GM12892 (cell line): ENCODE measurements at regions not wholly inside any gene's neighbourhood (a gene's known extent, or its start where the extent isn't known, plus 50 kb on each side); places are given as distances from the start of the nearest gene placed in this dataset.

Source experiments
- POLR2A ChIP-seq: IDR thresholded peaks from 2 replicates; pipeline ENCODE4 v1.6.1; 2011; ENCODE audit warnings: low read depth, low read length, control low read depth
- POLR2AphosphoS5 ChIP-seq: IDR thresholded peaks from 2 replicates; pipeline ENCODE4 v1.6.1; 2011; ENCODE audit warnings: low read depth, low read length, control low read depth
- TAF1 ChIP-seq: IDR thresholded peaks from 2 replicates; pipeline ENCODE4 v1.6.1; 2011; ENCODE audit warnings: low read depth, mild to moderate bottlenecking, control low read depth, low read length, borderline replicate concordance

DNA sequence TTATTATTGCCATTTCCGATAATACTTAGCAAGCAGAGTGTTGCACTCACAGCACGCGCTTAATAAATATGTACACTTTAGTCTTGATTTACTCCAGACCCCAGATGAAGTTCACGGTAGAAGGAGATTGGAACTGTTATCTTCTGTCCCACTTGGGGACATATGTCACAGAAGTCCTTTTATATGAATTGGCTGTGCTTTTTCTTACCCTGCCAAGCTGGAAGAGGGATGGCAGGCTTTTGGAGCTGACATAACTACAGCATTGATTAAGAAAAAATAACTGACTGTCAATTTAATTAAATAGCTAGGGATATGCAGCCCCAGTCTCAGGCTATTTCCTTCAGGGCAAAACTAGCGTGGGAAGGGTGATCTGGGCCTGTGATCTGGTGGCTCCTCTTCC is 182.2 kb downstream of the SH2D4B start:
- no peak for TF ChIP-seq POLR2A
- TF ChIP-seq TAF1: no peak
- TF ChIP-seq POLR2AphosphoS5: no peak
